GM12865 (cell line): ENCODE measurements at regions not wholly inside any gene's neighbourhood (a gene's known extent, or its start where the extent isn't known, plus 50 kb on each side); places are given as distances from the start of the nearest gene placed in this dataset.

ENCODE experiments used
- DNase-seq: peaks from one replicate; pipeline ENCODE4 v3.0.0; 2010; ENCODE audit warnings: low read depth
- H3K4me3 ChIP-seq: 2 replicates; pipeline ENCODE4 v1.5.1; 2011; ENCODE audit warnings: mild to moderate bottlenecking, low read depth, low read length, control low read depth
- CTCF ChIP-seq: IDR thresholded peaks from 2 replicates; pipeline ENCODE4 v1.5.1; 2011; ENCODE audit warnings: low read length, control low read depth, low read depth, inconsistent platforms; ENCODE audit not compliant: insufficient read depth; ENCODE audit errors: missing control alignments

- no peak overlapping the region for H3K4me3 ChIP-seq
- no peak for DNase-seq
- no peak for TF ChIP-seq CTCF
Measured at GRCh38 chr14:89490466-89490865, 73.4 kb upstream of the FOXN3 start.

- H3K4me3 ChIP-seq, result no peak overlapping the region
- no peak for TF ChIP-seq CTCF
- DNase-seq, result no peak
Measured at GRCh38 chr14:89489761-89490437, 72.9 kb upstream of the FOXN3 start.

- no peak overlapping the region for H3K4me3 ChIP-seq
- DNase-seq, result no peak
- no peak for TF ChIP-seq CTCF
Measured at GRCh38 chr14:89486961-89487360, 69.9 kb upstream of the FOXN3 start.

GRCh38 chr14:89486505-89486904, 69.5 kb upstream of the FOXN3 start:
- DNase-seq, result no peak
- no peak for TF ChIP-seq CTCF
- H3K4me3 ChIP-seq, result no peak overlapping the region

GRCh38 chr14:89485264-89485663, 68.2 kb upstream of the FOXN3 start:
- no peak overlapping the region for H3K4me3 ChIP-seq
- no peak for DNase-seq
- TF ChIP-seq CTCF, result no peak

- no peak for TF ChIP-seq CTCF
- H3K4me3 ChIP-seq, result no peak overlapping the region
- DNase-seq, result no peak
Measured at GRCh38 chr14:89484051-89484844, 67.2 kb upstream of the FOXN3 start.

GRCh38 chr14:89481196-89481595, 64.2 kb upstream of the FOXN3 start:
- no peak overlapping the region for H3K4me3 ChIP-seq
- DNase-seq, result no peak
- no peak for TF ChIP-seq CTCF
